Thyroid gland (tissue), 4 donors: ENCODE measurements at regions not wholly inside any gene's neighbourhood (a gene's known extent, or its start where the extent isn't known, plus 50 kb on each side); places are given as distances from the start of the nearest gene placed in this dataset.

Experiments used
- POLR2A ChIP-seq, 2 donors: fragments of 450-650 bp; IDR thresholded peaks; one replicate each; pipeline ENCODE4 v1.6.1; 2017; ENCODE audit warnings: antibody characterized with exemption in 2 of 2, mild to moderate bottlenecking in 2 of 2, moderate library complexity in 1 of 2
- TF ChIP-seq, protein P1 (sequence below), 6 experiments: fragments of 200-600 bp in 3 of 6; fragments of 450-650 bp in 3 of 6; sonication (generic) in 3 of 6; IDR thresholded peaks; one replicate each; pipeline ENCODE4 v1.5.1; 2016 to 2019; ENCODE audit warnings: antibody characterized with exemption in 6 of 6, mild to moderate bottlenecking in 2 of 6, inconsistent platforms in 1 of 6, moderate library complexity in 1 of 6

- TF ChIP-seq, protein P1, sequence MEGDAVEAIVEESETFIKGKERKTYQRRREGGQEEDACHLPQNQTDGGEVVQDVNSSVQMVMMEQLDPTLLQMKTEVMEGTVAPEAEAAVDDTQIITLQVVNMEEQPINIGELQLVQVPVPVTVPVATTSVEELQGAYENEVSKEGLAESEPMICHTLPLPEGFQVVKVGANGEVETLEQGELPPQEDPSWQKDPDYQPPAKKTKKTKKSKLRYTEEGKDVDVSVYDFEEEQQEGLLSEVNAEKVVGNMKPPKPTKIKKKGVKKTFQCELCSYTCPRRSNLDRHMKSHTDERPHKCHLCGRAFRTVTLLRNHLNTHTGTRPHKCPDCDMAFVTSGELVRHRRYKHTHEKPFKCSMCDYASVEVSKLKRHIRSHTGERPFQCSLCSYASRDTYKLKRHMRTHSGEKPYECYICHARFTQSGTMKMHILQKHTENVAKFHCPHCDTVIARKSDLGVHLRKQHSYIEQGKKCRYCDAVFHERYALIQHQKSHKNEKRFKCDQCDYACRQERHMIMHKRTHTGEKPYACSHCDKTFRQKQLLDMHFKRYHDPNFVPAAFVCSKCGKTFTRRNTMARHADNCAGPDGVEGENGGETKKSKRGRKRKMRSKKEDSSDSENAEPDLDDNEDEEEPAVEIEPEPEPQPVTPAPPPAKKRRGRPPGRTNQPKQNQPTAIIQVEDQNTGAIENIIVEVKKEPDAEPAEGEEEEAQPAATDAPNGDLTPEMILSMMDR (IDR thresholded peaks at IDR 0.05), result peak in 1 of 6 experiments; percentile 12
- peak in 1 of 2 donors; percentile 34 for TF ChIP-seq POLR2A (IDR thresholded peaks at IDR 0.05)
These were observed 254.7 kb upstream of the SGCG start for GRCh38 chr13:22925881-22926747.
